GM21381 (cell line): ENCODE measurements at regions not wholly inside any gene's neighbourhood (a gene's known extent, or its start where the extent isn't known, plus 50 kb on each side); places are given as distances from the start of the nearest gene placed in this dataset.

Source experiments
- ATAC-seq: cut with Tn5 transposase; IDR thresholded peaks from one replicate; pipeline ENCODE4 v1.9.1; 2021; ENCODE audit warnings: mild to moderate bottlenecking, moderate library complexity; ENCODE audit not compliant: unreplicated experiment

DNA sequence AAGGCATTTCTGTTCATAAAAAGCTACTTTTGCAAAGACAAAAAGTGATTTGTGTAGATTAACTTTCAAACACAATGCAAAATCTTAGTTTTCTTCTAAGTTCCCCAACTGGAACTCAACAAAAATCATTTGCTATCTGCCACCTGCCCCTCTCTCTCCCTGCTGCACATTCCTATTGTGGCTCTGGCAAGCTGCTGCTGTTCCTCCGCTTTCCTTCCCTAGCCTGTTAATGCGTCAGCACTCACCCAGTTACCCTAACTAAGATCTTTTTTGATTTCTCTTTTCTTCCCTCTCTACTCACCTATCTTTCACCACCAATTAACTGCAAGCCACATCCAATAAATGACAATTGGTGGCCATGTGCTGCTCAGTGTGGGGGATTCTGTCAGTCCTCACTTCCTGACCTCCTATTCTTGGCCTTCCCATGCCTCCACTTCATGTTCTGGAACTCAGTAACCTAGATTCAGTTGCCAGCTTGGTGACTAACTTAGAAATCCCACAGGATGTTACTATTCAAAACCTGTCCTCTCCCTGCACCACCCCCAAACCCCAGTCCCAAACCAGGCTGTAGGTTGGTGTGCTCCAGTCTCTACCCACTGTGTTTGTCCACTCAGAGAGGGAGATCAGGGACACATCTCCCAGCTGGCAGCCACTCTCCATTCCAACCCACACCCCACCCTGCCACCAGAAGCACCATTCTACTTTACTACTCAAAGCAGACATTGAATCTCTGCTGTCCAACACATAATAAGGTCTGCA lies 140.2 kb upstream of the CTTNBP2 start:
- ATAC-seq = no peak

DNA sequence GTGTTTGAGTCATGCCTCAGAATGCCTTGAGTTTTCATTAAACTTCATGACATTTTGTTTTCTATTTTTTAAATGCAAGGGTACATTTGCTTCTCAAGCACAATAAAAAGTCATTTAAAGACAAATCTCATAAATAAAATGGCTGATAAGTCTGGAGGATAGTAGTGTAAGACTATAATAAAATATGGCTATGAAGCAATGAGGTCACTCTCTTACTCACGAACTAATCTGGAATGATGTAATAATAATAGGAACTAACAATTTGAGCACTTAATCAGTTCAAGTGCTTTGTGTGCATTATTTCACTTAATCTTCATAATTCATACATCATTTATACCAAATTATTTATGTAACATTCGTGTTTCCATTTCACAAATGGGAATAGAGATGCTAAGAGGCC lies 149.3 kb upstream of the CTTNBP2 start:
- no peak for ATAC-seq

DNA sequence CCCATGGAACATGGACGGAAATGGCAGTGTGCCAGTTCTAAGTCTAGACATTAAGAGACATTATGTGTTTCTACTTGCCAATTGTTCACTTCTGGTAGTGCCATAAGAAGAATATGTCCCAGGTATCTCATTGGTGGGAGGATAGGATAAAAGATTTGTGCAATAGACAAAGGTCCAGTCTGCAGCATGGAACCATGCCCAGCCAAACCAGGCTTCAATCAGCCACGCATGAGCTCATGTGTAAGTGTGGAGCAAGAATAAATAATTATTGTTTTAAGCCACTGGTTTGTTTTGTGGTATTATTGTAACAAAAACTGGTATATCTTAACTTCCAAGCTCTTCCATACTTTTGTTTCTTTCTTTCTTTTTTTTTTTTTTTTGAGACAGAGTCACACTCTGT lies 153.6 kb upstream of the CTTNBP2 start:
- ATAC-seq = no peak

DNA sequence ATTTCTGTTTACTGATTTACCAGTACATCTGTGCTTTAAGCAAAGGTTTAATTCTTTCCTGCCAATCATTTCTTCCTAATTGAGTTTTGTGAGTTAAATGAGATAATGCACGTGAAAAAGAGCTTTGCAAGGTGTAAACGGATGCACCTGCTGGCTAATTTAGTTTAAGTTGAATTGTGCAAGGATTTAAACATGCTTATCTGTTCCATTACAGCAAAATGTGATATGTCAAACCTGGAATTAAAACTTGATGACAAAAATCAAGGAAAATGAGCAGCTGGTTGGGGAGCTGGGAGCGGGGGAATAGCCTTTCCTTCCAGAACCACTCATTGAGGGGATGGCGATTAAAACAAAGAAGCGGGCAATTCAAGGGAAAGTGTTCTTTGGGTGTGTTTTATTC lies 155.0 kb upstream of the CTTNBP2 start:
- ATAC-seq = no peak

DNA sequence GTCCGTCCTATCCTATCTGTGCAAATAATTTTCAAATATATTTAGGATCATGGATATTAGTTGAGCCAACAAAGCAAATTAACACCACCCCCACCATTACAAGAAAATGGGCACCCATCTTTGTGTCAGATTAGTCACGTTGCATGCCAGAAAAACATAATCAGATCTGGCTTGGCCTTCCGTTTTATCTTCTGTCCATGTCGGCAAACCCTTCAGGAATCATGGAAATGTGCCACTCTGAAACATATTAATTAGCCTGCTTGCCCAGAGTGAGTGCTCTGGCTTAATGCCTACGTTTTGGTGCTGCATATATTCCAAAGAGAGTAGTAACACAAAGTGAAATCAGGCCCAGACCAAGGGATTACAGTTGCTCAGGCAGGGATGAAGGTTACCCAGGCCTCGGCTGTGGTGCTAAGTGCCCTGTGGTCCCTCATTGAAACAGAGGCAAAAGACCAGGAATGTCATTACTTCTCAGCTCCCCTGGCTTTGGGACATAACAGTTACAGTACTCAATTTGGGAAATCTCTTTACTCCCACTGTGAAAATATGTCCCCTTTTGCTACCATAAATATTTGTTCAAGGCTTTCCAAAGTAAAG lies 154.0 kb upstream of the LSM8 start:
- ATAC-seq = no peak

DNA sequence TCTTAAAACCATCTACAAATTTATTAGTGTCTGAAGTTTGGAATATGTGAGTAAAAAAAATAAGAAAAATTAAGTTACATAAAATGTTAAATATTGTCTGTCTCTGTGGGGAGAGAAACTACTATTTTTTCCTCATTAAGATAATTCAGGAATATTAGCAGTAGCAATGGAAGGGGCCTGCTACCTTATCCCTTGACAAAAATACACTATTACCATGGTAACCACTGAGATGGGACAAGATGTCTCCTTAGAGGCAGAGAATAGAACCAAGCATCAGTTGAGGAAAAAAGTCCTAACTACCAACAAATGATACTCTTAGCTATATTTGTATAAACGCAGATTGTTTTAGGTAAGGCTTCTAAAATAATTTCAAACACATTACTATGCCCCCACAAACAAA lies 150.7 kb upstream of the LSM8 start:
- ATAC-seq = no peak

DNA sequence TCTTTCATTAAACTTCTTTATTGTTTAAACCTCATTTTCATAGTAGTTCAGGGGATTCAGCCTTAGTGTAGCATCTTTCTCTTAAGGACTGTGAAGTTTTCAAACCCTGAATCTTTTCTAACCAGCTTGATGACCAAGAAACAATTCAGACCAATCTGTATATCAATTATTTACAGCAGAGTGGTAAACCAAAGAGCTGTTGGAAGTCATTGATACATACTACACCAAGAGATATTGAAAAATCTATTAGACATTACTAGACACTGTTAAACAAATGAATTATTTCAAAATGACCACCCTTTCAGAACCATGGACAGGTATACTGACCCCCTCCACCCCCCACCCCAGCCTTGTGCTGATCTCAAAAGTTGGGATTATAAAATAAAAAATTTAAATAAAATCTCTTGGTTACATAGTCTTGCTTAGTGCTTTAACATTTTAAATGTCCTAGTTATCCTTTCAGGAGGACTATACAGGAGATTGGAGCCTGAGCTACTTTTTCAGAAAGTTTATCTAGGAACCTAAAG lies 143.9 kb upstream of the LSM8 start:
- ATAC-seq = peak; percentile 45

DNA sequence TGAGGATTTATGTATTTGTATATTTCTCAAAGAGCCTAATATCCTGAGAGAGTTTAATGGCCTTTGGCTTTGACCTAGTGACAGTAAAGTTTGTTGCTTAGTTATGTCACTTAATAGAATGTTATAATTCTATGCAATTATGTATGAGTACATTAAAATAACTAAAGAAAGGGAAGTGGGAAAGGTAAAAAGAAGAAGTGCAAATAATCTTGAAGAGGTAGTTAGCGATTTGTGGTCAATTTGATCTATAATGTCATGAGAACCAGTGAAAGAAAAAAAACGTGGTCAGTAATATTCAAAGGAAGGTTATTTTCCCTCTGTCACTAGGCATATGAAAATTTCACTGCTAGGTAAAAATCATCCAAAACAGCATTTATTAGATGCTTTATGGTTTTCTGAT lies 143.4 kb upstream of the LSM8 start:
- peak; percentile 75 for ATAC-seq

DNA sequence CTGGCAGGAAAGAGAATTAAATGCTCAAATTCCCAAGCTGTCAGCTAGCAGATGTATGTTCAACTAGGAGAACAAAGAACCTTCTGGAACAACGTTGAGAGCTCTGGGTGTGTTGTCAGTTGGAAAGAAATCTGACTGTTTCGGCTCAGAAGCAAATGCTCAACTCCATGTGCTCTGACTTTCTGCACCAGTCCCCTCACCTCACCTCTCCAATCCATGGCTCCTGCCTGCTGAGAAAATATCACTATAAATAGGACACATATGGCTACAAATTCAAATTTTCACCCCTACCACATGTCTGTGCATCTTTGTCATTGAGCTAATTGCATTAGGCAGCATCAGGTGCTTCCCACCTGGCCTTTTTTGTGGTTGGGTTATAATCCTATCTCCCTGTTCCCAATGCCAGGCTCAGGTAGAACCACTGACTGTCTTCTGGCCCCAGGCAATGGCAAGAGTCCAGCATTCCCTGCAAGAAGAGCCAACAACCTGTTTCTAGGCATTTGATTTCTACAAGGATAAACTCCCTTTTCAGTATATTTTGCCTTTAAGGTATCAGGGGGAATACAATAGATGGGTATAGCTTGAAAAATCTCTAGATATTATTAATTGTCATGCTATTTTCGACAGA lies 142.6 kb upstream of the LSM8 start:
- no peak for ATAC-seq

DNA sequence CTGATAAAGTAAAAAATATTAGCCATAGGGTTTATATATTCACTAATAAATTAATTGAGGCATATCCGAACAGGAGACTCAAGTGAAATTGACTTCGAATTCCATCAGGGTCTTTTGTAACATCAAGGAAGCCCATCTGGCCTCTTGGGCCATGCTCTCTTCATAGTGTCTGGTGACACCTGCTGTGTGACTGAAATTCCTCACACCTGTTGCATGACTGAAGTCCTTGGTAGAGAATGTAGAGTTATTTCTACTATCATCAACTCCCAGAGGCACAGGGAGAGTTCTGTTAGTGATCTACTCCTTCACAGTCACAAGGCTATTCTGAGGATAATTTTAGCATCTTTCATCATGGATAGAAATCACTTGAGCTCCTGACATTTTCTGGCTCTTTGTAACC lies 138.3 kb upstream of the LSM8 start:
- no peak for ATAC-seq

DNA sequence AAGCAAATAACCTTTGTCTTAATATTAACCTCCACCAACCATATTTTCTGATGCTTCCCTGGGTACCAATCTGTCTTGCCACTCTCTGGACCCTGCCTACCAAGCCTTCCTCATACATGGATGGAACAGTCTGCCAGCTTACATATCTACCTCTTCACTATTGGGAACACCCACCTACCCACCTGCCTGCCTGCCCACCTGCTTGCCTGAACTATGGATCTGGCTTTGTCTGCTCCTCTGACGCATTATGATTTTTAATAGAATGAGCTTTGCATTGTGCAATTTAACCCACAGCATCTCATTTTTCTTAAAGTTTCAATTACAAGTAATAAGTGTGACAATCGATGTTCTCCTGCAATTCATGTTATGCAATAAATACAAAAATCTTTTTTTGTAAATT lies 137.9 kb upstream of the LSM8 start:
- no peak for ATAC-seq

DNA sequence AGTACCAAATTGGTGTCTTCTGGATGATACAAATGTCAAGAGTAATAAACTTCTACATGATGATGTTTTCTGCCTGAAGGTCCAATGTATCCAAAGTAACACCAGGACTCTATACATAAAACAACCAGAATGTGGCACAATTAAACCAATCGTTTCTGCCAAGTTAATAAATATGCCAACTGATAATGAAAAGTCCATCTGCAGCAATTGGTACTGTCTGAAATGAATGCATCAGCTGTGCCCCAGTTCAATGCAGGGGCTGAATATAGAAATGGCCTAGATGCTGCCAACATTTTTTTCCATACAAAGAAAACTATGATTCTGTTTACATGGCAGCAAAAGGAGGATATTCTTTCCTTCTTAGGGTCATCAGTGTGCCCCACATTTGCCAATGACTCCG lies 137.2 kb upstream of the LSM8 start:
- ATAC-seq = no peak

DNA sequence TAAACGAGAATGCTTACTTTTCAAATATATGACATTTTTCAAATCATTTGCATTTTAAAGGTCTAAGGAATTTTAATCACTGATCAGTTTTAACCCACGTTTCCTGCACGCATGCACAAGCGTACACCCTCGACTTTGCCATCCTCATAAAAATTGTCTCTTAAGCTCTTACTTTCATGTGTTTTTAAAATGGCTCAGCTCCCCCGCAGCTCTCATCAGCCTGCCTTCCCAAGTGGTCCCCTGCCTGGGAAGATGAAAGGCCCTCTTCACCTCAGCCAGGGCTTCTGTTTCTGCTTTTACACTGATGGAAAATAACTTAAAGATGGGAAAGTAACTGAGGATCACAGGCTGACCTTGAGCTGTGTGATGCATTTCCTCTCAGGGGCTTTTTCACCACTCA lies 131.6 kb upstream of the LSM8 start:
- no peak for ATAC-seq

DNA sequence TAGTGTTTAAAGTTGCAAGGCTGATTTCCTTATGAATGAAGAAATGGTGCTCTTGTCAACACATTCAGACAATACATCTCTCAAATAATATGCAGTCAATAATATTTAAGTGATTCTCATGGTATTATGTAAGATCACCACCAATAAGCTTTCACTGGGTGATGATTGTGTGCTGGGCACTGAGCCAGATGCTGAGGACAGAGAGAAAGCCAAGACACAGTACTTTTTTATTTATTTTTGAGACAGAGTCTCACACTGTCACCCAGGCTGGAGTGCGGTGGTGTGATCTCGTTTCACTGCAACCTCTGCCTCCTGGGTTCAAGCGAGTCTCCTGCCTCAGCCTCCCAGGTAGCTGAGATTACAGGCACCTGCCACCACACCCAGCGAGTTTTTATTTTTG lies 130.6 kb upstream of the LSM8 start:
- no peak for ATAC-seq

DNA sequence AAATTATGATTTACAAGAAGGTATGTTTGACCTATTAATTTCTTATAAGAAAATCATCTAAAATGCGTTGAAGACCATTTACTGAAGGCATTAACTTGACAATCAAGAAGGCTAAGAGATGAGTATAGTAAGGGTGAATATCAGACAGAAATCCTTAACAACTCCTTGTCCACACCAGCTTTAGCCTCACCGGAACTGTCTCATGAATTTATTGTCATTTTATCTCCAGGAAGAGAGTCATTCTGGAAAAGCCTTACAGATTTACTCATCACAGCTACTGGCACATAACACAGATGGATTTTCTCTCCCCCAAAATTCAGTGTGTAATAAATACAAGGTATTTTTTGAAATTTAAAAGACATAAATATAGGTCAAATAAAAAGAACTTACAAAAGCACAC lies 129.4 kb upstream of the LSM8 start:
- ATAC-seq = no peak

DNA sequence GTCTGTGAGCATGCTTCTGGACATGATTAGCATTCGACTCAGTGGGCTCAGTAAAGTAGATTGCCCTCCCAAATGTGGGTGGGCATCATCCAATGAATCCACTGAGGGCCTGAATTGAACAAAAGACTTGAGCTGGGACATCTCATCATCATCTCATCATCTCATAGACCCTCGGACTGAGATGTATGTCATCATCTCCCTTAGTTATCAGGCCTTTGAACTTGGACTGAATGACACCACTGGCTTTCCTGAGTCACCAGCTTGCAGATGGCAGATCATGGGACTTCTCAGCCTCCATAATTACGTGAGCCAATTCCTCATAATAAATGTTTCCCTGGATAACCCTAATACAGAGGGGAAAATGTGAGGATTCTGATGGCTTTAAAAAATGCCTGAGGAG lies 128.3 kb upstream of the LSM8 start:
- ATAC-seq = no peak

DNA sequence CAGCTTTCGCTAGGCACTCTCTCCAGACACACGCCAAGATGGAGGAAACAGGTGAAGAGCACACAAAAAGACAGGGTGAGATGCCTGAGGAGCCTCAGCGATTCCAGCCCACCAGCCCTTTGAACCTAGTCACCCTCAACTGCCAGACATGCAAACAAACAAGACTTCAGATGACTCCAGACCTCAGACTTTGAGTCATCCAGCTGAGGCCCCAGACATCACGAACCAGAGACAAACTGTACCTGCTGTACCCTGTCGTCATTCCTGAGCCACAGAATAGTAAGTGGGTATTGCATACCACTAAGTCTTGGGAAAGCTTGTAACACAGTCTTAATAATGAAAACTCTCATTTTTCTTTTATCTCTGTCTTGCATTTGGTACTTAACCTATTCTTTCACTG lies 126.6 kb upstream of the LSM8 start:
- ATAC-seq = no peak

DNA sequence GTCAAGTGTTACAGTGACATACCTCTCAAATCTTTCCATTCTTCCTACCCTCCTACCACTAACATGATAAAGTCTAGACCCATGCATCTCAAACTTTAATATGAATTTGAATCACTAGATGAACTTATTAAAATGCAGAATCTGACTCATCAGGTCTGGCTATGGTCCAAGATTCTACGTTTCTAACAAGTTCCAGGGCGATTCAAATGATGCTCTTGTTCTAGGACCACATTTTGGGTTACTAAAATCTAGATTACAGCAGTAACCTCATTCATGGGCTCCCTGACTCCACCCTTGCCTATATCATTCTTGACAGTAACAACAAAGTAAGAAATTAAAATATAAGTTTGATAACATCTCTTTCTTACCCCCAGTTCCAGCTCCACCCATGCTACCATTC lies 124.8 kb upstream of the LSM8 start:
- ATAC-seq = no peak

DNA sequence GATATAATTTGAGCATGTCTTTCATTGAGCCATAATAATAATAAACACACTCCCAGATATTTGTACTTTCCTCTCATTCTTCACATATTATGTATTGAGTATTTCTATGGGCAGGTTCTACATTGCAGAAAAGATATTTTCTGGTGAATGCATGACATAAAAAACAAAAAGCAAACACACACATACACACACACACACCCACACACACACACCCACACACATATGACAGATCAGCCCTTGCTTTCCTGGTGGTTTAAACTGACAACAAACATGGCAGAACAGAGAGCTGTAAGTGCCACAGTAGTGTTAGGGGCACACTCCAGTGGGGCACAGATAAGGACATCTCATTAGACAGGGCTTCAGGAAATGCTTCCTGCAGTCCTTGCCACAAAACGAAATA lies 123.3 kb upstream of the LSM8 start:
- no peak for ATAC-seq

DNA sequence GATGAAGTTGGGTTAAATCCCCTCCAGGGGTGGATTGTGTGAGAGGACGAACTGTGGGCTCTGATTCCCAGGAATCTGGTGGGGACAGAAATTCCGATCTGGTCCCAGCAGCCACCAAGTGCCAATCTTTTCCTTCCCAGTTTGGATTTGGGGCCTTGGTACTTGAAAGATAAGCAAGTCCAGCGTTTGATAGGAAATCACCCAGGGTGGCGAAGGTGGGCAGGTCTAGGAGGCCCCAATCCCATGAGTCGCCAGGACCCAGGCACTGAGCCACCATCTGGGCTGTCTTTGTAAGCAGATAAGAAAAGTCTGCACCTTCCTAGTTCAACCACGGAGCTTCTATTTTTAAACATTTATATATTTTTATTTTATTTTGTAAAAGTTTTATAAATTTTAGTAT lies 122.6 kb upstream of the LSM8 start:
- no peak for ATAC-seq

DNA sequence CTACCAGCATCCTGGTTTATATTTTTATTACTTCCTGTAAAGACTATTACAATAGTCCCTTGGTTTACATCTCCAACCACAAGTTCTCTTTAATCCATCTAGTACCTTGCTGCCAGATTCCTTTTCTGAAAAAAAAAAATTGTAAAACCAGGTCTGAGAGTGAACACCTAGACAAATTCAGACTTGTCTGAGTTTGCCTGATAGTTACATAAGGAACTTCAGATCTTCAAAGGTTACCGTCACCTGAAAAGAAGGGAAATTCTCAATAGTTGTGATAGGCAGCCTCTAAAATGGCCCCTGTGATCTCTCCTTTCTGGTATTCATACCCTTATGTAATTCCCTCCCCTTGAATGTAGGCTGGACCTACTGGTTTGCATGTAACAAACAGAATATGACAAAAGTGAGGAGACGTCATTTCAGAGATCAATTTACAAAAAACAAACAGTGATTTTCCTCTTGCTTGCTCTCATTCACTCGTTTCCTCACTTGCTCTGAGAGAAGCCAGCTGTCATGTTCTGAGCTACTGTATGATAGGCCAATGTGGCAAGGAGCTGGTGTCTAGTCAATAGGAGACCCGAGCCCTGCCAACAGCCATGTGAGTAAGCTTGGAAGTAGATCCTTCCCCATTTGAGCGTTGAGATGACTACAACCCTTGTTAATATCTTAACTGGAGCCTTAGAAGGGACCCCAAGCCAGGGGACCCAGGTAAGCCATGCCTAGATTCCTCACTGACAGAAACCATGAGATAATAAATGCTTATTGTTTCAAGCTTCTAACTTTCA lies 110.9 kb upstream of the LSM8 start:
- ATAC-seq = no peak

DNA sequence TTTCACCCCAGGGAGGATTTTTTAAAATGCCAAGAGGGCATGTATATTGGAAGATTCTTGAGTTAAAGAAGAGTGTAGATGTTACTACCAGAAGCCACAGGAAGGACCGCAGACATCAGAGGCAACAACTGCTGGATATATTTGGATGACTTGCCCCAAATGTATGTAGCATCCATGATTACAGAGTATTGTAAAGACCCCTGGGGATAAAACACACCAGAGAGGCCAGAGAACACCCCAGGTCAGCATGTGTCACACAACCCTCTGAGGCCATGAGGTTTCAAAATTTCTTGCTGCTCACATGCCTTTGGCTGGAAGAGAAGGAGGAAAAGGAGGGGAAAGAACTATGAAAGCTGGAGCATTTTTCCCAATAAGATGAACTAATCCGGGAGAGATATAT lies 108.0 kb upstream of the LSM8 start:
- no peak for ATAC-seq
